HG03342 (cell line): ENCODE measurements at regions not wholly inside any gene's neighbourhood (a gene's known extent, or its start where the extent isn't known, plus 50 kb on each side); places are given as distances from the start of the nearest gene placed in this dataset.
"Not testable (repeated sequence)": the region's sequence is repeated elsewhere in the genome, so short reads cannot be mapped to it uniquely, and the experiment has no call there.

Experiments
- ATAC-seq: cut with Tn5 transposase; IDR thresholded peaks from one replicate; pipeline ENCODE4 v1.9.1; 2021; ENCODE audit warnings: mild to moderate bottlenecking, moderate library complexity; ENCODE audit not compliant: unreplicated experiment

GRCh38 chr1:194013561-194013960 is 827.1 kb upstream of the B3GALT2 start:
- ATAC-seq = no peak

- no peak for ATAC-seq
Observed at GRCh38 chr1:194004146-194004545, 817.7 kb upstream of the B3GALT2 start.

GRCh38 chr1:194001726-194002350 is 815.4 kb upstream of the B3GALT2 start:
- ATAC-seq = not testable (repeated sequence)

- ATAC-seq = no peak
Observed at GRCh38 chr1:193988885-193989284, 802.5 kb upstream of the B3GALT2 start.

GRCh38 chr1:193979219-193979618 is 792.8 kb upstream of the B3GALT2 start:
- ATAC-seq = no peak

- ATAC-seq = no peak
Observed at GRCh38 chr1:193974286-193974798, 787.9 kb upstream of the B3GALT2 start.

GRCh38 chr1:193973428-193973827 is 787.0 kb upstream of the B3GALT2 start:
- ATAC-seq = no peak

- ATAC-seq = no peak
Observed at GRCh38 chr1:193971595-193971994, 785.2 kb upstream of the B3GALT2 start.

- no peak for ATAC-seq
Observed at GRCh38 chr1:193960499-193960898, 774.1 kb upstream of the B3GALT2 start.

GRCh38 chr1:193960040-193960439 is 773.6 kb upstream of the B3GALT2 start:
- no peak for ATAC-seq

- no peak for ATAC-seq
Observed at GRCh38 chr1:193957556-193958095, 771.2 kb upstream of the B3GALT2 start.

- ATAC-seq = no peak
Observed at GRCh38 chr1:193952778-193953374, 766.5 kb upstream of the B3GALT2 start.

GRCh38 chr1:193951984-193952383 is 765.6 kb upstream of the B3GALT2 start:
- no peak for ATAC-seq

GRCh38 chr1:193944454-193944853 is 758.0 kb upstream of the B3GALT2 start:
- ATAC-seq = no peak

GRCh38 chr1:193940176-193940575 is 753.8 kb upstream of the B3GALT2 start:
- ATAC-seq = no peak

GRCh38 chr1:193939585-193939984 is 753.2 kb upstream of the B3GALT2 start:
- ATAC-seq = no peak

GRCh38 chr1:193937308-193937707 is 750.9 kb upstream of the B3GALT2 start:
- no peak for ATAC-seq

GRCh38 chr1:193932979-193933378 is 746.6 kb upstream of the B3GALT2 start:
- no peak for ATAC-seq

GRCh38 chr1:193931356-193931755 is 744.9 kb upstream of the B3GALT2 start:
- ATAC-seq = no peak

GRCh38 chr1:193929374-193930033 is 743.1 kb upstream of the B3GALT2 start:
- no peak for ATAC-seq

GRCh38 chr1:193927550-193927949 is 741.1 kb upstream of the B3GALT2 start:
- no peak for ATAC-seq

- no peak for ATAC-seq
Observed at GRCh38 chr1:193926956-193927355, 740.5 kb upstream of the B3GALT2 start.
